Mesendoderm (in vitro differentiated cells): ENCODE measurements at regions not wholly inside any gene's neighbourhood (a gene's known extent, or its start where the extent isn't known, plus 50 kb on each side); places are given as distances from the start of the nearest gene placed in this dataset. TPM values are rescaled to one million over a fixed set of nuclear protein-coding genes. Genes with fewer than 3 reads are reported as not detected.

Experiments
- small RNA-seq: library from polyadenylated mRNA; stranded (forward); fragments of <200 nt; extraction: miRNeasy Mini kit (QIAGEN cat#:217004); gene quantifications from one replicate; pipeline ENCODE3, GENCODE V24; 2013; ENCODE audit not compliant: insufficient read depth

Small RNA genes in the stretch of these regions (small RNA-seq; reads per million reads assigned to genes)
- not detected for gene RNA5SP107
